ENCODE measurements at regions not wholly inside any gene's neighbourhood (a gene's known extent, or its start where the extent isn't known, plus 50 kb on each side); places are given as distances from the start of the nearest gene placed in this dataset.
A peak's percentile ranks its signal among the peaks of the same experiment; 100 is the strongest.

GRCh38 chr13:58452123-58452623 lies 820.6 kb downstream of the PCDH17 start (continued):
- TF ChIP-seq PITX1 (CRISPR knock-in tag; IDR thresholded peaks at IDR 0.05) (peak; percentile 43; the same call in 1 of the 2 replicates), WIZ (CRISPR knock-in tag; IDR thresholded peaks at IDR 0.05) (no peak), ZSCAN29 (CRISPR knock-in tag; conservative IDR thresholded peaks at IDR 0.05) (no peak), ZNF329 (CRISPR knock-in tag; IDR thresholded peaks at IDR 0.05; ENCODE audit: low read depth) (no peak), FOXA3 (CRISPR knock-in tag; IDR thresholded peaks at IDR 0.05) (peak; percentile 79), ZNF841 (CRISPR knock-in tag; IDR thresholded peaks at IDR 0.05; ENCODE audit: borderline replicate concordance) (no peak), NFAT5 (CRISPR knock-in tag; IDR thresholded peaks at IDR 0.05) (no peak), KDM5B (CRISPR knock-in tag; IDR thresholded peaks at IDR 0.05; ENCODE audit: borderline replicate concordance) (no peak), TEAD3 (CRISPR knock-in tag; optimal IDR thresholded peaks at IDR 0.05; ENCODE audit: borderline replicate concordance) (peak; percentile 88), RFXANK (CRISPR knock-in tag; IDR thresholded peaks at IDR 0.05) (no peak), THAP9 (CRISPR knock-in tag; IDR thresholded peaks at IDR 0.05; ENCODE audit: borderline replicate concordance) (no peak), SAFB2 (CRISPR knock-in tag; IDR thresholded peaks at IDR 0.05; ENCODE audit: borderline replicate concordance, low read depth) (no peak), REST (IDR thresholded peaks at IDR 0.05; ENCODE audit: borderline replicate concordance in 1 of 2, low read depth in 1 of 2, low read length in 2 of 2) (no peak), NFE2L1 (CRISPR knock-in tag; IDR thresholded peaks at IDR 0.05; ENCODE audit: borderline replicate concordance) (no peak), TRIM22 (IDR thresholded peaks at IDR 0.05) (no peak), ASH2L (IDR thresholded peaks at IDR 0.05; ENCODE audit: insufficient read length, low read depth, low read length) (peak; percentile 59), MTA3 (CRISPR knock-in tag; IDR thresholded peaks at IDR 0.05) (no peak), ZSCAN25 (CRISPR knock-in tag; IDR thresholded peaks at IDR 0.05) (no peak)

All from HepG2 (cell line).